Esophagus muscularis mucosa (tissue), 4 donors: ENCODE measurements at regions not wholly inside any gene's neighbourhood (a gene's known extent, or its start where the extent isn't known, plus 50 kb on each side); places are given as distances from the start of the nearest gene placed in this dataset.

Experiments
- CTCF ChIP-seq, 3 experiments: fragments of 200-600 bp in 2 of 3; fragments of 450-650 bp in 1 of 3; sonication (generic) in 2 of 3; IDR thresholded peaks; one replicate each; pipeline ENCODE4 v1.5.1; 2017 to 2019; ENCODE audit warnings: antibody characterized with exemption in 3 of 3, mild to moderate bottlenecking in 2 of 3, moderate library complexity in 1 of 3
- EP300 ChIP-seq: sonication (generic); formaldehyde crosslinking; IDR thresholded peaks from one replicate; pipeline ENCODE4 v1.6.1; 2017; ENCODE audit warnings: antibody characterized with exemption
- POLR2A ChIP-seq: fragments of 450-650 bp; IDR thresholded peaks from one replicate; pipeline ENCODE4 v1.6.1; 2017; ENCODE audit warnings: antibody characterized with exemption, moderate library complexity, mild to moderate bottlenecking, low read depth
- POLR2AphosphoS5 ChIP-seq, 2 donors: sonication (generic); formaldehyde crosslinking; IDR thresholded peaks; one replicate each; pipeline ENCODE4 v1.6.1; 2017; ENCODE audit warnings: antibody characterized with exemption in 2 of 2

- TF ChIP-seq CTCF (IDR thresholded peaks at IDR 0.05) = no peak
- no peak for TF ChIP-seq POLR2AphosphoS5 (IDR thresholded peaks at IDR 0.05)
- no peak for TF ChIP-seq POLR2A
- no peak for TF ChIP-seq EP300
Observed at GRCh38 chr12:27866373-27867101, 86.5 kb upstream of the MANSC4 start.
